PFSK-1 (cell line): ENCODE measurements at regions not wholly inside any gene's neighbourhood (a gene's known extent, or its start where the extent isn't known, plus 50 kb on each side); places are given as distances from the start of the nearest gene placed in this dataset.

Experiments used
- FOXP2 ChIP-seq: optimal IDR thresholded peaks from 2 replicates; pipeline ENCODE3; 2011; ENCODE audit warnings: borderline replicate concordance, control low read depth, inconsistent platforms; ENCODE audit not compliant: insufficient read depth; ENCODE audit errors: extremely low read length, extremely low read depth
- POLR2AphosphoS5 ChIP-seq: IDR thresholded peaks from 2 replicates; pipeline ENCODE4 v1.6.1; 2012; ENCODE audit warnings: low read depth, mild to moderate bottlenecking, control low read depth, low read length, moderate library complexity
- SIN3A ChIP-seq: IDR thresholded peaks from 2 replicates; pipeline ENCODE4 v1.6.1; 2012; ENCODE audit warnings: mild to moderate bottlenecking, low read length, moderate library complexity, borderline replicate concordance; ENCODE audit not compliant: insufficient read depth
- TAF1 ChIP-seq: IDR thresholded peaks from 2 replicates; pipeline ENCODE4 v1.6.1; 2012; ENCODE audit warnings: low read length, control low read depth, borderline replicate concordance; ENCODE audit not compliant: insufficient read depth
- TF ChIP-seq, protein P1 (sequence below), 2 experiments: IDR thresholded peaks; 2 replicates each; pipeline versions ENCODE4 v1.6.1 to v1.8.0; 2011 to 2012; ENCODE audit warnings: low read depth in 2 of 2, low read length in 2 of 2, control low read depth in 1 of 2, inconsistent platforms in 1 of 2, mild to moderate bottlenecking in 1 of 2, moderate library complexity in 1 of 2; ENCODE audit not compliant: insufficient read depth in 1 of 2

DNA sequence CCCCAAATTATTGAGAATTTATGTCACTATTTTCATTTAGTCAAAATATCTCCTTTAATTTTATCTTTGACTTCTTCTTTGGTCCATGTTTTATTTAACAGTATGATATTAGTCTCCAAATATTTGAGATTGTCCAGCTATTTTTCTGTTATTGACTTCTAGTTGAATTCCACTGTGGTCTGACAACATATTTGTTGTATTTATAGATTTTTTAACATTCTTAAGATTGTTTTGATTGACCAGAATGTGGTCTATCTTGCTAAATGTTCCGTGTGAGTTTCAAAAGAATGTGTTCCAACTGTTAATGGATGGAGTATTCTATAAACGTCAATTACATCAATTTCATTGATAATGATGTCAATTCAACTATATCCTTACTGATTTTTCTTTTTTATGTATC is 1452.1 kb downstream of the SUCLG1 start:
- no peak for TF ChIP-seq FOXP2
- no peak for TF ChIP-seq SIN3A
- no peak for TF ChIP-seq TAF1

DNA sequence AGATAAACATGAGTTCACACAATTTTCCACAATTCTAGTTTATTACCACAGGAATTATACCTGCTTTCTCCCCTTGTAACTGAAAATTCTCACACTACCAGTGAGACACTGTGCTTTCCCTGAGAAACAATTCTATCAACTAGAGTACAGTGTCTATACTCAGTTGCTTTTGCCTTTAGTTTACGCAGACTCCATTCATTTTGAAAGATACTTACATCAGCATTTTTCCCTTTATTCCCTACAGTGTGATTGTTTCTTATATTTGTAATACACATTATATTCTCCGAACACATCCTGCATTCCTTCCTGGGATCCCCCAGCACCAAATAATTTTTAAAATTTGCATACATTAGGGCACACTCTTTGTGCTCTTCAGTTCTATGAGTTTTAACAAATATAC is 1455.5 kb downstream of the SUCLG1 start:
- TF ChIP-seq, protein P1, sequence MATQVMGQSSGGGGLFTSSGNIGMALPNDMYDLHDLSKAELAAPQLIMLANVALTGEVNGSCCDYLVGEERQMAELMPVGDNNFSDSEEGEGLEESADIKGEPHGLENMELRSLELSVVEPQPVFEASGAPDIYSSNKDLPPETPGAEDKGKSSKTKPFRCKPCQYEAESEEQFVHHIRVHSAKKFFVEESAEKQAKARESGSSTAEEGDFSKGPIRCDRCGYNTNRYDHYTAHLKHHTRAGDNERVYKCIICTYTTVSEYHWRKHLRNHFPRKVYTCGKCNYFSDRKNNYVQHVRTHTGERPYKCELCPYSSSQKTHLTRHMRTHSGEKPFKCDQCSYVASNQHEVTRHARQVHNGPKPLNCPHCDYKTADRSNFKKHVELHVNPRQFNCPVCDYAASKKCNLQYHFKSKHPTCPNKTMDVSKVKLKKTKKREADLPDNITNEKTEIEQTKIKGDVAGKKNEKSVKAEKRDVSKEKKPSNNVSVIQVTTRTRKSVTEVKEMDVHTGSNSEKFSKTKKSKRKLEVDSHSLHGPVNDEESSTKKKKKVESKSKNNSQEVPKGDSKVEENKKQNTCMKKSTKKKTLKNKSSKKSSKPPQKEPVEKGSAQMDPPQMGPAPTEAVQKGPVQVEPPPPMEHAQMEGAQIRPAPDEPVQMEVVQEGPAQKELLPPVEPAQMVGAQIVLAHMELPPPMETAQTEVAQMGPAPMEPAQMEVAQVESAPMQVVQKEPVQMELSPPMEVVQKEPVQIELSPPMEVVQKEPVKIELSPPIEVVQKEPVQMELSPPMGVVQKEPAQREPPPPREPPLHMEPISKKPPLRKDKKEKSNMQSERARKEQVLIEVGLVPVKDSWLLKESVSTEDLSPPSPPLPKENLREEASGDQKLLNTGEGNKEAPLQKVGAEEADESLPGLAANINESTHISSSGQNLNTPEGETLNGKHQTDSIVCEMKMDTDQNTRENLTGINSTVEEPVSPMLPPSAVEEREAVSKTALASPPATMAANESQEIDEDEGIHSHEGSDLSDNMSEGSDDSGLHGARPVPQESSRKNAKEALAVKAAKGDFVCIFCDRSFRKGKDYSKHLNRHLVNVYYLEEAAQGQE (IDR thresholded peaks at IDR 0.05; ENCODE audit: insufficient read depth in 1 of 2, low read depth in 2 of 2, low read length in 2 of 2), result no peak
- TF ChIP-seq POLR2AphosphoS5, result no peak
- TF ChIP-seq FOXP2, result no peak
- TF ChIP-seq TAF1, result no peak
- TF ChIP-seq SIN3A, result no peak

DNA sequence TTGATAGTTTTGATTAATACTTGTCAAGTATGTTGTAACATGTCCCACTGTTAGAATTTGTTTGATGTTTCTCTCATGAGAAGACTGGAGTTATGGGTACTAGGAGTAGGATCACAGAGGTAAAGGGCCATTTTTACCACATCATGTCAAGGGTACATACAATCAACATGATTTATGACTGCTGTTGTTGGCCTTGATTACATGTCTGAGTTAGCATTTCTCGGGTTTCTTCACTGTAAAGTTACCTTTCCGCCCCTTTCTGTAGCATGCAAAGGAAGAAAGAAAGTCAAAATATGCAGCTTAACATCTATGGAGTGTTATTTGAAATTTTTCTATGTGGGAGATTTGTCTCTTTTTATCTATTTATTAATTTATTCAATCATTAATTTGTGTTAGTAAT is 1456.4 kb downstream of the SUCLG1 start:
- TF ChIP-seq FOXP2 (no peak), POLR2AphosphoS5 (no peak), TAF1 (no peak), SIN3A (no peak)
- TF ChIP-seq, protein P1 (IDR thresholded peaks at IDR 0.05; ENCODE audit: insufficient read depth in 1 of 2, low read depth in 2 of 2, low read length in 2 of 2), result no peak

DNA sequence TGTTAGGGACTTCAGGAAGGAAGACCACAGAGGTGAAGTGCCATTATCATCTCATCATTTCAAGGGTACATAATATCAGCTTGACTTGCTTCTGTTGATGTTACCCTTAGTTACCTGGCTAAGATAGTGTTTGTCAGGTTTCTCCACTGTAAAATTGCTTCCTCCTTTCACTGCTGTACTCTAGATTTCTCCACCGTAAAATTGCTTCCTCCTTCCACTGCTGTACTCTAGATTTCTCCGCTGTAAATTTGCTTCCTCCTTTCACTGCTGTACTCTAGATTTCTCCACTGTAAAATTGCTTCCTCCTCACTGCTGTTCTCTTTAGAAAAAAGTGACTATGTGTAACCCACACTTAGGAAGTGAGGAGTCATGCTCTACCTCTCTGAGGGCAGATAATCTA is 1460.3 kb downstream of the SUCLG1 start:
- TF ChIP-seq, protein P1 (IDR thresholded peaks at IDR 0.05; ENCODE audit: insufficient read depth in 1 of 2, low read depth in 2 of 2, low read length in 2 of 2), result no peak
- TF ChIP-seq POLR2AphosphoS5 (no peak), SIN3A (no peak), FOXP2 (no peak), TAF1 (no peak)

DNA sequence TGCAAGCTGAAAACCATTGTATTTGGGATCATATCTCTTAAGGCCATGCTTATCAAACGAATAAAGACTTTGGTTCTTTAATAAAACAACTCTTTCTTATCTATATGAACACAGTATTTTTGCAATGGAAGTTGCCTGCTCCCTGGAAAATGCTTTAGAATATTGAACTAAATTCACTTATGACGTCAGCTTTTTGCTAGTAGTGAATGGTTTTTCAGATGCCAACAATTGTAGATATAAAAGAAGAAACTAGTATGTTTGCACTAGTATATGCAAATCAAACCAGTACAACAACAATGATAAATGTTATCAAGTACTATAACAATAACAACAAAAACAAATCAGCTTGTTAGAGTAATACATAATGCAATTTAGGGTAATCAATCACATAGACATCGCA is 1462.9 kb downstream of the SUCLG1 start:
- TF ChIP-seq POLR2AphosphoS5, result no peak
- no peak for TF ChIP-seq SIN3A
- TF ChIP-seq, protein P1 (IDR thresholded peaks at IDR 0.05; ENCODE audit: insufficient read depth in 1 of 2, low read depth in 2 of 2, low read length in 2 of 2), result no peak
- TF ChIP-seq TAF1, result no peak
- TF ChIP-seq FOXP2, result no peak
